Panc1 (cell line): ENCODE measurements at regions not wholly inside any gene's neighbourhood (a gene's known extent, or its start where the extent isn't known, plus 50 kb on each side); places are given as distances from the start of the nearest gene placed in this dataset.

Experiments
- ATAC-seq: fragments of 200-7000 bp; cut with Tn5 transposase; 2 replicates; pipeline ENCODE4 v1.9.1; 2020; ENCODE audit warnings: mild to moderate bottlenecking, moderate library complexity
- BruUV-seq: library from RNA; stranded (reverse); fragments of 400-500 nt; replicated peaks from 2 replicates; lab custom pipeline; 2021; lab: Mats Ljungman, UMichigan
- CTCF ChIA-PET: fragments of 300-600 bp; sonication (Branson Sonifier 250); formaldehyde crosslinking; loops from one replicate; lab custom pipeline; 2022; ENCODE audit warnings: antibody characterized with exemption; lab: Charles Lee
- POLR2A ChIA-PET: fragments of 300-600 bp; sonication (Branson Sonifier 250); formaldehyde crosslinking; loops from one replicate; lab custom pipeline; 2022; ENCODE audit warnings: antibody characterized with exemption; lab: Charles Lee
- DNase-seq: peaks from one replicate; pipeline ENCODE4 v3.0.0-alpha.2; 2010; ENCODE audit warnings: low read depth, low spot score
- H3K27ac ChIP-seq: 2 replicates; pipeline ENCODE4 v1.5.1; 2011; ENCODE audit warnings: mild to moderate bottlenecking, low read length, inconsistent platforms
- H3K27me3 ChIP-seq: fragments of 200-500 bp; sonication (Bioruptor generic); 2 replicates; pipeline ENCODE4 v1.6.0; 2014; ENCODE audit warnings: low read length, inconsistent platforms; ENCODE audit not compliant: control insufficient read depth, insufficient read depth
- H3K36me3 ChIP-seq: fragments of 200-500 bp; sonication (Bioruptor generic); 2 replicates; pipeline ENCODE4 v1.5.1; 2014; ENCODE audit warnings: inconsistent platforms, mild to moderate bottlenecking, low read length, moderate library complexity; ENCODE audit not compliant: control insufficient read depth, insufficient read depth
- H3K4me1 ChIP-seq: 2 replicates; pipeline ENCODE4 v1.5.1; 2011; ENCODE audit warnings: inconsistent platforms, mild to moderate bottlenecking, low read length, moderate library complexity; ENCODE audit not compliant: control insufficient read depth, insufficient read depth
- H3K4me3 ChIP-seq, 2 experiments: 2 replicates each; pipeline ENCODE4 v1.5.1; 2011 to 2012; ENCODE audit warnings: low read depth in 2 of 2, low read length in 2 of 2, mild to moderate bottlenecking in 2 of 2, inconsistent platforms in 1 of 2, moderate library complexity in 1 of 2
- H3K9me3 ChIP-seq: fragments of 200-500 bp; sonication (Bioruptor generic); 2 replicates; pipeline ENCODE4 v1.5.1; 2014; ENCODE audit warnings: low read depth, mild to moderate bottlenecking, inconsistent platforms, low read length, moderate library complexity; ENCODE audit not compliant: control insufficient read depth, insufficient read depth
- CTCF ChIP-seq: fragments of 450-650 bp; IDR thresholded peaks from 2 replicates; pipeline ENCODE4 v1.5.1; 2017; ENCODE audit warnings: mild to moderate bottlenecking
- POLR2AphosphoS5 ChIP-seq: IDR thresholded peaks from 2 replicates; pipeline ENCODE4 v1.6.1; 2012; ENCODE audit warnings: mild to moderate bottlenecking, low read depth, low read length, moderate library complexity
- SIN3A ChIP-seq: IDR thresholded peaks from 2 replicates; pipeline ENCODE4 v1.6.1; 2012; ENCODE audit warnings: low read depth, mild to moderate bottlenecking, low read length, moderate library complexity, borderline replicate concordance; ENCODE audit not compliant: insufficient read depth
- TCF7L2 ChIP-seq: IDR thresholded peaks from 2 replicates; pipeline ENCODE4 v1.6.1; 2011; ENCODE audit warnings: mild to moderate bottlenecking, low read depth, low read length, inconsistent platforms
- in situ Hi-C: cut with HindIII; loops from 2 replicates; pipeline ENCODE4 v1.10.0; 2016; ENCODE audit warnings: low sequenced_read_pairs, low pct_unique_long_range_greater_than_20kb
- intact Hi-C: fragments of 100-400 bp; cut with micrococcal nuclease; formaldehyde crosslinking; loops from one replicate; pipeline ENCODE4 v1.10.0; 2022; ENCODE audit not compliant: unreplicated experiment
- TF ChIP-seq, protein P1 (sequence below), 2 experiments: IDR thresholded peaks; 2 replicates each; pipeline ENCODE4 v1.6.1; 2011 to 2012; ENCODE audit warnings: low read depth in 2 of 2, control low read depth in 1 of 2, low read length in 1 of 2, mild to moderate bottlenecking in 1 of 2, moderate library complexity in 1 of 2; ENCODE audit not compliant: insufficient read depth in 1 of 2

GRCh38 chr5:2109566-2109965 lies 226.8 kb upstream of the IRX4 start:
- peaks cover 9% of the 10 kb centered on the region for H3K27me3 ChIP-seq
- ATAC-seq: no peak

DNA sequence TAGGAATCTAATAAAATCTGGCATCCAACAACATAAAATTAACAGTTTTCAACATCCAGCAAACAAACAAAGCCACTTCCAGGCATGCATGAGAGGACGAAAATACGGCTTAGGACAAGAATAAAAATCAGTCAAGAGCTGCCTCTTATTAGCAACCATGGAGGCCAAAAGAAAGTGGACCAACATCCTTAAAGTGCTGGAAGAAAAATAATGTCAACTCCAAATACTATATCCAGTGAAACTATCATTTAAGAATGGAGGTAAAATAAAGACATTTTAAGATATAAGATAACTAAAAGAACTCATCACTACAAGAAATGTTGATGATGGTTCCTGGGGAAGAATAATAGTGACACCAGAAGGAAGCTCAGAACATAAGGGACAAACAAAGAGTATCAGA lies 224.0 kb upstream of the IRX4 start:
- no peak for ATAC-seq
- no peaks in the 10 kb centered on the region for H3K4me1 ChIP-seq
- intact Hi-C loops (no loop called here), in situ Hi-C loops (no loop called here)
- no peak for TF ChIP-seq SIN3A
- TF ChIP-seq, protein P1, sequence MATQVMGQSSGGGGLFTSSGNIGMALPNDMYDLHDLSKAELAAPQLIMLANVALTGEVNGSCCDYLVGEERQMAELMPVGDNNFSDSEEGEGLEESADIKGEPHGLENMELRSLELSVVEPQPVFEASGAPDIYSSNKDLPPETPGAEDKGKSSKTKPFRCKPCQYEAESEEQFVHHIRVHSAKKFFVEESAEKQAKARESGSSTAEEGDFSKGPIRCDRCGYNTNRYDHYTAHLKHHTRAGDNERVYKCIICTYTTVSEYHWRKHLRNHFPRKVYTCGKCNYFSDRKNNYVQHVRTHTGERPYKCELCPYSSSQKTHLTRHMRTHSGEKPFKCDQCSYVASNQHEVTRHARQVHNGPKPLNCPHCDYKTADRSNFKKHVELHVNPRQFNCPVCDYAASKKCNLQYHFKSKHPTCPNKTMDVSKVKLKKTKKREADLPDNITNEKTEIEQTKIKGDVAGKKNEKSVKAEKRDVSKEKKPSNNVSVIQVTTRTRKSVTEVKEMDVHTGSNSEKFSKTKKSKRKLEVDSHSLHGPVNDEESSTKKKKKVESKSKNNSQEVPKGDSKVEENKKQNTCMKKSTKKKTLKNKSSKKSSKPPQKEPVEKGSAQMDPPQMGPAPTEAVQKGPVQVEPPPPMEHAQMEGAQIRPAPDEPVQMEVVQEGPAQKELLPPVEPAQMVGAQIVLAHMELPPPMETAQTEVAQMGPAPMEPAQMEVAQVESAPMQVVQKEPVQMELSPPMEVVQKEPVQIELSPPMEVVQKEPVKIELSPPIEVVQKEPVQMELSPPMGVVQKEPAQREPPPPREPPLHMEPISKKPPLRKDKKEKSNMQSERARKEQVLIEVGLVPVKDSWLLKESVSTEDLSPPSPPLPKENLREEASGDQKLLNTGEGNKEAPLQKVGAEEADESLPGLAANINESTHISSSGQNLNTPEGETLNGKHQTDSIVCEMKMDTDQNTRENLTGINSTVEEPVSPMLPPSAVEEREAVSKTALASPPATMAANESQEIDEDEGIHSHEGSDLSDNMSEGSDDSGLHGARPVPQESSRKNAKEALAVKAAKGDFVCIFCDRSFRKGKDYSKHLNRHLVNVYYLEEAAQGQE (IDR thresholded peaks at IDR 0.05; ENCODE audit: insufficient read depth in 1 of 2, low read depth in 2 of 2, low read length in 1 of 2): no peak
- TF ChIP-seq CTCF: no peak
- no peak for TF ChIP-seq POLR2AphosphoS5
- TF ChIP-seq TCF7L2: no peak
- H3K4me3 ChIP-seq: no peak overlapping the region
- DNase-seq: no peak
- ChIA-PET POLR2A (no interaction called here), CTCF (interaction anchor here (0.5 kb wide), 1 partner anchor 590 kb away, joined by 3 read pairs; no protein-coding TSS in a partner anchor)
- H3K9me3 ChIP-seq: peaks cover 3% of the 10 kb centered on the region; the same call in 1 of the 2 replicates
- peaks cover 11% of the 10 kb centered on the region for H3K27me3 ChIP-seq
- no TSS peak for BruUV-seq
- H3K36me3 ChIP-seq: no peaks in the 10 kb centered on the region
- H3K27ac ChIP-seq: no peak overlapping the region

More at GRCh38 chr5:2109566-2109965, 226.8 kb upstream of the IRX4 start:
- TF ChIP-seq SIN3A: no peak
- TF ChIP-seq, protein P1 (IDR thresholded peaks at IDR 0.05; ENCODE audit: insufficient read depth in 1 of 2, low read depth in 2 of 2, low read length in 1 of 2): no peak
- no TSS peak for BruUV-seq
- POLR2A ChIA-PET: no interaction called here
- H3K4me1 ChIP-seq: no peaks in the 10 kb centered on the region
- in situ Hi-C loops: no loop called here
- no peak for DNase-seq
- no peak overlapping the region for H3K4me3 ChIP-seq
- CTCF ChIA-PET: no interaction called here
- peaks cover 3% of the 10 kb centered on the region; the same call in 1 of the 2 replicates for H3K9me3 ChIP-seq
- intact Hi-C loops: no loop called here
- H3K36me3 ChIP-seq: no peaks in the 10 kb centered on the region
- H3K27ac ChIP-seq: no peak overlapping the region
